GM23338 (cell line): ENCODE measurements at regions not wholly inside any gene's neighbourhood (a gene's known extent, or its start where the extent isn't known, plus 50 kb on each side); places are given as distances from the start of the nearest gene placed in this dataset. TPM values are rescaled to one million over a fixed set of nuclear protein-coding genes. Genes with fewer than 3 reads are reported as not detected.

Experiments used
- CREB1 ChIP-seq: fragments of 250-450 bp; sonication (Bioruptor Pico); IDR thresholded peaks from 2 replicates; pipeline ENCODE4 v1.5.0; 2020; ENCODE audit warnings: low read depth, mild to moderate bottlenecking, moderate library complexity
- CTCF ChIP-seq, 2 experiments: fragments of 200-600 bp in 1 of 2; sonication (generic) in 1 of 2; conservative IDR thresholded peaks; 2 replicates each; pipeline versions ENCODE4 v1.5.1 to v1.6.1; 2016 to 2017; ENCODE audit warnings: antibody characterized with exemption in 2 of 2, low read depth in 2 of 2, mild to moderate bottlenecking in 2 of 2, moderate library complexity in 1 of 2
- EZH2phosphoT487 ChIP-seq: fragments of 200-600 bp; sonication (generic); IDR thresholded peaks from one replicate; pipeline ENCODE4 v1.8.1; 2018; ENCODE audit warnings: antibody characterized with exemption; ENCODE audit not compliant: unreplicated experiment
- NANOG ChIP-seq: IDR thresholded peaks from 2 replicates; pipeline ENCODE4 v1.6.1; 2016; ENCODE audit warnings: antibody characterized with exemption, borderline replicate concordance
- POLR2AphosphoS5 ChIP-seq: IDR thresholded peaks from 2 replicates; pipeline ENCODE4 v1.6.1; 2016; ENCODE audit warnings: antibody characterized with exemption, low read depth
- REST ChIP-seq: IDR thresholded peaks from one replicate; pipeline ENCODE4 v1.6.1; 2018; ENCODE audit warnings: antibody characterized with exemption; ENCODE audit not compliant: unreplicated experiment
- small RNA-seq: library from RNA; depleted of rRNA; stranded (forward); fragments of <200 nt; gene quantifications from one replicate; pipeline ENCODE3, GENCODE V24; 2014; ENCODE audit warnings: low replicate concordance

GRCh38 chr4:79466621-79467020, 58.6 kb upstream of the GK2 start (continued):
- TF ChIP-seq POLR2AphosphoS5 (no peak), CTCF (conservative IDR thresholded peaks at IDR 0.05; ENCODE audit: low read depth in 2 of 2) (no peak), EZH2phosphoT487 (no peak), REST (no peak), NANOG (no peak), CREB1 (no peak)

Small RNA genes lying in the stretch of these regions (small RNA-seq; reads per million reads assigned to genes)
- not detected for gene RF00072
